ENCODE measurements at regions not wholly inside any gene's neighbourhood (a gene's known extent, or its start where the extent isn't known, plus 50 kb on each side); places are given as distances from the start of the nearest gene placed in this dataset.

DNA sequence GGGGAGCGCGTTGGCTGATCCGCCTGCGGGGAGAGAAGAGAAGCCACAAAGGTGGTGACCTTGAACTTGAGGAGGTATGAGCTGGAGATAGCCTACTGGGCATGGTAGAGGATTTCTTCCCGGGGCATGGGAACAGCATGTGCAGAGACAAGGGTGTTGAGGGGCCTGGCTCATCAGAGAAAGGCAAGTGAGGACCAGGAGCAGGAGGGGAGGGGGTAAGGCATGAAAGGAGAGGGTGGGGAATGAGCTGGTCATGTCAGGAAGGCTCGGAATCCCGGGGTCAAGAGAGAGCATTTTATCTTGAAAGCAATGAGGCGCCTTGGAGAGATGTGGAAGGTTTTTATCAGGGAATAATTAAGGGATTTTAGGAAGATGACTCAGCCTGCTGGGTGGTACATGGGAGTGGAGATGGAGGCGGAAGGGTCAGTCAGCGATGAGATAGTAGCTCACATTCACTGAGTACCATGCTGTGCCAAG, 121.1 kb downstream of the LHX2 start:
- no peak for DNase-seq (ENCODE audit: low spot score)
- Histone ChIP-seq H3K36me3 (no peaks in the 10 kb centered on the region), H3K9me3 (no peaks in the 10 kb centered on the region), H3K27me3 (replicated peaks; ENCODE audit: insufficient read depth) (no peaks in the 10 kb centered on the region), H3K4me3 (no peak overlapping the region), H3K27ac (no peak overlapping the region), H3K4me1 (ENCODE audit: control insufficient read depth in 1 of 2, low read depth in 2 of 2) (peaks cover 0 to 7% of the 10 kb centered on the region in 2 donors)
- no peak for ATAC-seq (ENCODE audit: insufficient number of reproducible peaks, low FRiP score, low read depth)
- TF ChIP-seq, protein P1, sequence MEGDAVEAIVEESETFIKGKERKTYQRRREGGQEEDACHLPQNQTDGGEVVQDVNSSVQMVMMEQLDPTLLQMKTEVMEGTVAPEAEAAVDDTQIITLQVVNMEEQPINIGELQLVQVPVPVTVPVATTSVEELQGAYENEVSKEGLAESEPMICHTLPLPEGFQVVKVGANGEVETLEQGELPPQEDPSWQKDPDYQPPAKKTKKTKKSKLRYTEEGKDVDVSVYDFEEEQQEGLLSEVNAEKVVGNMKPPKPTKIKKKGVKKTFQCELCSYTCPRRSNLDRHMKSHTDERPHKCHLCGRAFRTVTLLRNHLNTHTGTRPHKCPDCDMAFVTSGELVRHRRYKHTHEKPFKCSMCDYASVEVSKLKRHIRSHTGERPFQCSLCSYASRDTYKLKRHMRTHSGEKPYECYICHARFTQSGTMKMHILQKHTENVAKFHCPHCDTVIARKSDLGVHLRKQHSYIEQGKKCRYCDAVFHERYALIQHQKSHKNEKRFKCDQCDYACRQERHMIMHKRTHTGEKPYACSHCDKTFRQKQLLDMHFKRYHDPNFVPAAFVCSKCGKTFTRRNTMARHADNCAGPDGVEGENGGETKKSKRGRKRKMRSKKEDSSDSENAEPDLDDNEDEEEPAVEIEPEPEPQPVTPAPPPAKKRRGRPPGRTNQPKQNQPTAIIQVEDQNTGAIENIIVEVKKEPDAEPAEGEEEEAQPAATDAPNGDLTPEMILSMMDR (IDR thresholded peaks at IDR 0.05), result no peak

DNA sequence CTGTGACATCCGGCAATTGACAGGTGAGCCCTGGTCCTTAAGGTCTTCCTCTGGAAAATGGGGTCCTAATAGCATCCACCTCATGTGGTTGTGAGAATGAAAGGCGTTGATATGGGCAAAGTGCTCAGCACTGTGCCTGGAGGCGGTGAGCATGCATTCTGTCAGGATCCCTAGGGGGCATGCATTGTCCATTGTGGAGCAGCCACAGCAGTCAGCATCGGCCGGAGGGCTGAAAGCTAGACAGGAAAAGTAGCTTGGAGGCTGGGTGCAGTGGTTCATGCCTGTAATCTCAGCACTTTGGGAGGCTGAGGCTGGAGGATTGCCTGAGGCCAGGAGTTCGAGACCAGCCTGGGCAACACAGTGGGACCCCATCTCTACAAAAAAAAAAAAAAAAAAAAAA, 122.2 kb downstream of the LHX2 start:
- no peak for ATAC-seq (ENCODE audit: insufficient number of reproducible peaks, low FRiP score, low read depth)

DNA sequence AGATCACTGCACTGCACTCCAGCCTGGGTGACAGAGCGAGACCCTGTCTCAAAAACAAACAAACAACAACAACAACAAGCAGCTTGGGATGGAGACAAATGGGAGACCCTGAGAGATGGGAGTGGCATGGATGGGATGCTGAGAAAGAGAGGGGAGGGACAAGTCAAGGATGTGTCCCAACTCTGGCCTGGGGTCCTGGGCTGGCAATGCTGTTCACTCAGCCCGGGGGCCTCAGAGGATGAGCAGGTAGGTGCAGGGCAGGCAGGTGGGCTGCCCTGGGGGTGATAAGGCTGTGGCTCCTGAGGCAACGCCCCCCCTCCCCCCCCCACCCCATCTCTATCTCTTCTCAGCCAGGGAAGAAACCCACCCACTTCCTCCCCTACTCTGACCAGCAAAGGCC, 123.0 kb downstream of the LHX2 start:
- no peak overlapping the region for H3K27ac ChIP-seq
- TF ChIP-seq, protein P1 (IDR thresholded peaks at IDR 0.05), result no peak
- ATAC-seq (ENCODE audit: insufficient number of reproducible peaks, low FRiP score, low read depth) (no peak), DNase-seq (ENCODE audit: low spot score) (no peak)
- no peaks in the 10 kb centered on the region for H3K36me3 ChIP-seq
- no peaks in the 10 kb centered on the region for H3K27me3 ChIP-seq (replicated peaks; ENCODE audit: insufficient read depth)
- H3K9me3 ChIP-seq, result no peaks in the 10 kb centered on the region
- H3K4me1 ChIP-seq (ENCODE audit: control insufficient read depth in 1 of 2, low read depth in 2 of 2), result peaks cover 0 to 7% of the 10 kb centered on the region in 2 donors
- no peak overlapping the region for H3K4me3 ChIP-seq

More for the DNA sequence above, 122.2 kb downstream of the LHX2 start:
- Histone ChIP-seq H3K9me3 (no peaks in the 10 kb centered on the region), H3K27me3 (replicated peaks; ENCODE audit: insufficient read depth) (no peaks in the 10 kb centered on the region), H3K27ac (no peak overlapping the region), H3K4me1 (ENCODE audit: control insufficient read depth in 1 of 2, low read depth in 2 of 2) (peaks cover 0 to 7% of the 10 kb centered on the region in 2 donors), H3K4me3 (no peak overlapping the region), H3K36me3 (no peaks in the 10 kb centered on the region)
- TF ChIP-seq, protein P1 (IDR thresholded peaks at IDR 0.05), result no peak
- no peak for DNase-seq (ENCODE audit: low spot score)

GRCh38 chr9:124135813-124136365, 121.9 kb upstream of the NEK6 start:
- Histone ChIP-seq H3K4me3 (no peak overlapping the region), H3K9me3 (no peaks in the 10 kb centered on the region), H3K27ac (no peak overlapping the region), H3K27me3 (replicated peaks; ENCODE audit: insufficient read depth) (no peaks in the 10 kb centered on the region), H3K4me1 (ENCODE audit: control insufficient read depth in 1 of 2, low read depth in 2 of 2) (no peaks in the 10 kb centered on the region), H3K36me3 (no peaks in the 10 kb centered on the region)
- TF ChIP-seq, protein P1 (IDR thresholded peaks at IDR 0.05), result no peak
- DNase-seq (ENCODE audit: low spot score) (no peak), ATAC-seq (ENCODE audit: insufficient number of reproducible peaks, low FRiP score, low read depth) (no peak)

- TF ChIP-seq, protein P1 (IDR thresholded peaks at IDR 0.05), result no peak
- Histone ChIP-seq H3K27ac (no peak overlapping the region), H3K4me3 (no peak overlapping the region), H3K9me3 (no peaks in the 10 kb centered on the region), H3K36me3 (no peaks in the 10 kb centered on the region), H3K27me3 (replicated peaks; ENCODE audit: insufficient read depth) (no peaks in the 10 kb centered on the region), H3K4me1 (ENCODE audit: control insufficient read depth in 1 of 2, low read depth in 2 of 2) (no peaks in the 10 kb centered on the region)
- DNase-seq (ENCODE audit: low spot score) (no peak), ATAC-seq (ENCODE audit: insufficient number of reproducible peaks, low FRiP score, low read depth) (no peak)
These were observed 120.5 kb upstream of the NEK6 start for GRCh38 chr9:124137009-124137943.
